NOMO-1 treated with DMSO at 0.1 percent for 48 hours (cell line): ENCODE measurements at regions not wholly inside any gene's neighbourhood (a gene's known extent, or its start where the extent isn't known, plus 50 kb on each side); places are given as distances from the start of the nearest gene placed in this dataset.

Experiments used
- DNase-seq: peaks from one replicate; lab custom pipeline; 2025; ENCODE audit not compliant: unreplicated experiment; lab: John Stamatoyannopoulos, UW

- no peak for DNase-seq
These were observed 119.1 kb upstream of the NCK2 start for GRCh38 chr2:105625632-105626031.

- no peak for DNase-seq
These were observed 123.7 kb upstream of the NCK2 start for GRCh38 chr2:105621038-105621437.

DNA sequence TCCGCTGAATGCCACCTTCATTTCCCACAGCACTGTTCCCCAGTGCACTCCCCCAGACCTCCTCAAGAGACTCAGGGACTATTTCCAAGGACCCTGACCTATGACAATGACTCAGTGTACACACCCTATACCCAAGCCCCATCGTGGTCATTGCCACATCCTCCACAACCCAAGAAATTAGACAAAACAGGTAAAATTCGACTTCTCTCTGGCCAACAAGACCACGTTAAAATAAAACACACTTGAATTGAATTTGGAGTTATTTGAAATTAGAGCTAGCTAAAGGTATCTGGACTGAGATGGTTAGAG, 126.4 kb upstream of the NCK2 start:
- no peak for DNase-seq

DNA sequence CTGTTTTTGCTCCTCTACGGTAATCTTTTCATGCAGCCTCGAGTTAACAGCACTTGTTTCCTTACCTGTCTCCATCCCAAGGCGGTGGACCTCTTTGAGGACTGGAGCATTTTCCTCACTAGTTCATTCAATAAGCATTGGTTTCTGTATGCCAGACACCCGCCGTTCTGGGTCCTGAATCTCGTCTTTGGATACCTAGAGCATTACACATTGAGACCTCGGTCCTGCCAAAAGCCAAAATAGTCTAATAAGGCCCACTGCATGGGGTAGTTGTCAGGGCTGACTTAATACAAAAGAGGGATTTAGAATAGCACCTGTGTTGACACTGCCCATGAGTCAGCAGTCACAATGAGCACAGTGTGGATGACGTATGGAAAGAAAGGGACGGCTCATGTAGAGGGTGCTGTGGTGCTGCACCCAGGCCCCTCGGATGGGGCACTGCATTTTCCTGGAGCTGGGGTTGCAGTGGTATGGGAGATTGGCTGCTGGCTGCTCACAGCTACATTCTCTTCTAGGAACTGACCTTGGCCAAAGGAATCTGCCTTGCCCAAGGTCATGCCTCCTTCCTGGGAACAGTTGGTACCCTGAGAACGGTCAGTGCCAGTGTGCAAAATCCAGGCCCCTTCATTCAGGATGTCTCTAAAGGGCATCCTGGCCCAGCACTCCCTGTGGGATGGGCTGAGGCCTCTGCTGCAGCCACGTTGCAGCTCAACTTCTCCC, 126.9 kb upstream of the NCK2 start:
- DNase-seq, result no peak

DNA sequence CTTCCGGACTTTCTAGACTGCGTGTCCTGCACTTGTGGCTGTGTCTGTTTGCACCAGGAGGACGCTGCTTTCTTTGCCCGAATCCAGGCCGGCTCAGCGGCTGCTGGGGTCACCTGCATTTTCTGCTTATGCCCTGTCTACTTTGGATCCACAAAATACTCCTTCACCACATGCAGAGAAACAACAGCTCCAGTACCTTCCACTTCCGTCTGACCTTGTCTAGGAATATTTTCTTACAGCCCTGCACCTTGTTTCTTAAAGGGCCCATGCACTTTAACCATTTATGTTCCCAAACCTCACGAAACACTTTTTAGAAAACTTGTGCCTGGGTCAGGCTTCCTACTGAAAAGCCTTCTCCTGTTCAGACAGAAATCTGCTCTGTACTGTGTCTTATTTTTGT, 129.4 kb upstream of the NCK2 start:
- no peak for DNase-seq

- no peak for DNase-seq
These were observed 132.8 kb upstream of the NCK2 start for GRCh38 chr2:105611811-105612424.

DNA sequence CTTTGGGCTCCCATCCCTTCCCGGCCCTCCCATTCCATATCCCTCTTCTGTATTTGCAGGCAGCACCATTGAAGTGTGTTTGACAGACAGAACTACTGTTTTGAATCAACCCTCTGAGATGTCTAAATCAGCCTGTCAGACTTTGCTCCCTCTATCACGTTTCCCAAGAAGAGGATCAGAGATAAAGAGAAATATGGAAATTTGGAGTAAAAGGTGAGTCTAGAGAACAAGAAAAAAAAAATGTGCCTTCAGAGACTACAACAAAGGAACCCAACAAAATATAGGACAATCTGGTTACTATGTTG, 133.4 kb upstream of the NCK2 start:
- no peak for DNase-seq

GRCh38 chr2:105610576-105611332, 134.0 kb upstream of the NCK2 start:
- no peak for DNase-seq

DNA sequence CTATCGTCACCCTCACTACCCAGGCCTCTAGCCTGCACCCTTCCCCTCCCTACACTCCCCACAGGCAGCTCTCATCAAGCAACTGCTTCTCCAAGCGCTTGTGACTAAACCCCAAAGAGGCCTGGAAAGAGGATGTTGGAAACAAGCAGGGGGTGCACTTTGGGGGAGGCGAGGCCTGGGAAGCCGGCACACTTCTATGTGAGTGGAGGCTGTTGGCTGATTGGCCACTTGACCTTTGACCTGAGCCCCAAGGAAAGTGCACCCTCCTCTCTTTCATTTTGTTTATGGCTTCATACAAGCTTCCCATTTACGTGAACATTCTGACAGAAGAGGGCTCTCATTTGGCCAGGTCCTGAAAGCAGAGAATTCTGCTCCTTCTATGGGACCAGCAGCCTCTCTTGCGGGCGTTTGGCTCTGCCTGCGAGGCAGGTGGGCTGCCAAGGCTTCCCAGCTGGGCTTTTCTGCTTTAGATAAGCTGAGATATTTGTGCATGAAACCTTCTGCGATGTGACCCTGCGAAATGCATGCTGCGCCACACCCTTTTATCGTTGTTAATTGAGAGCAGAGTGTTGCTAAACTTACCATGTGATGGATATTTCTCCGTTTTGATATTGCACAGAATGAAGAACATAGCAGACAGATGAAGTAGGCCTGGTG, 134.8 kb upstream of the NCK2 start:
- no peak for DNase-seq

GRCh38 chr2:105607920-105608504, 136.7 kb upstream of the NCK2 start:
- no peak for DNase-seq

- no peak for DNase-seq
These were observed 138.6 kb upstream of the NCK2 start for GRCh38 chr2:105606081-105606480.

- no peak for DNase-seq
These were observed 139.8 kb upstream of the NCK2 start for GRCh38 chr2:105604938-105605337.

- DNase-seq, result no peak
These were observed 143.5 kb upstream of the NCK2 start for GRCh38 chr2:105600949-105601794.

DNA sequence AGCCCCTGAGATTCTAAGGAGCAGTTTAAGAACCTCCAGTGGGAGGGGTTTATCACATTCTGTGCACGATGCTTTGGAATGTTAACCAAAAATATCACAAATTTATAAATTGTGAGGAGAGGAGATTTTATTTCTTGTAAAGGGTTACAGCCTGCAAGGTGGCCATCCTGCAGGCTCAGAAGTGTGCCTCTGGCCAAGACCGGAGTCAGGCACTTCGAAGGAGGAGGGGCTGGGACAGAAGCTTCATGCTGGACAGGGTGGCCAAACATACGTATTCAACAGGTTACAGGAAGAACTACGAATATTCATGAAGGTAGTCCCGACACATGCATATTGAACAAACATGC, 144.1 kb upstream of the NCK2 start:
- no peak for DNase-seq

GRCh38 chr2:105600037-105600442, 144.7 kb upstream of the NCK2 start:
- no peak for DNase-seq

GRCh38 chr2:105598829-105599698, 145.6 kb upstream of the NCK2 start:
- no peak for DNase-seq

- no peak for DNase-seq
These were observed 146.6 kb upstream of the NCK2 start for GRCh38 chr2:105597806-105598803.

GRCh38 chr2:105597011-105597805, 147.5 kb upstream of the NCK2 start:
- no peak for DNase-seq
